CD4-positive, alpha-beta T cell (primary cell): ENCODE measurements at regions not wholly inside any gene's neighbourhood (a gene's known extent, or its start where the extent isn't known, plus 50 kb on each side); places are given as distances from the start of the nearest gene placed in this dataset.

Source experiments
- ATAC-seq: fragments of 200-7000 bp; cut with Tn5 transposase; one replicate; pipeline ENCODE4 v1.10.0; 2022; ENCODE audit warnings: mild to moderate bottlenecking; ENCODE audit not compliant: poor library complexity
- CTCF ChIA-PET: fragments of 350-600 bp; sonication (Branson Sonifier 250); formaldehyde crosslinking; loops from one replicate; lab custom pipeline; 2021; ENCODE audit warnings: antibody characterized with exemption, inconsistent platforms; lab: Charles Lee
- POLR2A ChIA-PET: fragments of 350-600 bp; sonication (Branson Sonifier 250); formaldehyde crosslinking; loops from one replicate; lab custom pipeline; 2021; ENCODE audit warnings: antibody characterized with exemption, inconsistent platforms; lab: Charles Lee
- DNase-seq, 14 experiments: peaks; one replicate each; pipeline ENCODE4 v3.0.0-alpha.2; 2013 to 2020; ENCODE audit warnings: mixed read lengths in 2 of 14
- H3K27ac ChIP-seq, 2 donors: one replicate each; pipeline versions ENCODE4 v1.5.1 to v1.7.0; 2013; ENCODE audit warnings: low read length in 2 of 2, low read depth in 1 of 2, mild to moderate bottlenecking in 1 of 2
- H3K27me3 ChIP-seq, 2 experiments: 1 replicate in 1 of 2; 2 replicates in 1 of 2; pipeline versions ENCODE4 v1.6.1 to v1.7.0; 2013; ENCODE audit warnings: low read length in 2 of 2, control low read depth in 1 of 2, mild to moderate bottlenecking in 1 of 2, moderate library complexity in 1 of 2; ENCODE audit not compliant: insufficient read depth in 2 of 2, control insufficient read depth in 1 of 2
- H3K36me3 ChIP-seq: one replicate; pipeline ENCODE4 v1.6.1; 2013; ENCODE audit warnings: low read length, control low read depth; ENCODE audit not compliant: insufficient read depth
- H3K4me1 ChIP-seq: one replicate; pipeline ENCODE4 v1.6.1; 2013; ENCODE audit warnings: low read length, control low read depth; ENCODE audit not compliant: insufficient read depth
- H3K4me3 ChIP-seq: one replicate; pipeline ENCODE4 v1.5.1; 2013; ENCODE audit warnings: mild to moderate bottlenecking, low read length, moderate library complexity
- H3K9me3 ChIP-seq, 2 experiments: 1 replicate in 1 of 2; 2 replicates in 1 of 2; pipeline versions ENCODE4 v1.6.1 to v1.7.0; 2013; ENCODE audit warnings: low read length in 2 of 2, mild to moderate bottlenecking in 2 of 2, control low read depth in 1 of 2, moderate library complexity in 1 of 2; ENCODE audit not compliant: control insufficient read depth in 1 of 2, insufficient read depth in 1 of 2
- H3K27ac Mint-ChIP-seq: one replicate; pipeline ENCODE4 v1.8.0; 2020; ENCODE audit warnings: mixed read lengths
- H3K27me3 Mint-ChIP-seq: one replicate; pipeline ENCODE4 v1.8.0; 2021; ENCODE audit warnings: mixed read lengths
- H3K36me3 Mint-ChIP-seq: one replicate; pipeline ENCODE4 v1.8.0; 2021; ENCODE audit warnings: low read depth, mixed read lengths
- H3K4me1 Mint-ChIP-seq: one replicate; pipeline ENCODE4 v1.8.0; 2021; ENCODE audit warnings: low read depth, mixed read lengths
- H3K4me3 Mint-ChIP-seq: one replicate; pipeline ENCODE4 v1.8.0; 2020; ENCODE audit warnings: mild to moderate bottlenecking, mixed read lengths
- H3K9me3 Mint-ChIP-seq: one replicate; pipeline ENCODE4 v1.8.0; 2020; ENCODE audit warnings: mixed read lengths
- intact Hi-C, 2 experiments: fragments of 100-400 bp; cut with DNase I in 1 of 2; cut with micrococcal nuclease in 1 of 2; formaldehyde crosslinking; loops; one replicate each; pipeline versions ENCODE4 v1.15.1 to v1.9.0; 2023 to 2025; cut with DNase I, micrococcal nuclease
- TF ChIP-seq, protein P1 (sequence below): fragments of 200-600 bp; IDR thresholded peaks from one replicate; pipeline ENCODE4 v1.8.0; 2022; ENCODE audit warnings: antibody characterized with exemption, mild to moderate bottlenecking

GRCh38 chr9:78400496-78400895 is 103.6 kb downstream of the PSAT1 start:
- Mint-ChIP-seq H3K4me1 (no peaks in the 10 kb centered on the region), H3K4me3 (no peak overlapping the region), H3K27ac (no peak overlapping the region), H3K27me3 (peaks cover 9% of the 10 kb centered on the region), H3K36me3 (no peaks in the 10 kb centered on the region), H3K9me3 (peaks cover 3% of the 10 kb centered on the region)
- ATAC-seq (no peak), DNase-seq (no peak)
- TF ChIP-seq, protein P1, sequence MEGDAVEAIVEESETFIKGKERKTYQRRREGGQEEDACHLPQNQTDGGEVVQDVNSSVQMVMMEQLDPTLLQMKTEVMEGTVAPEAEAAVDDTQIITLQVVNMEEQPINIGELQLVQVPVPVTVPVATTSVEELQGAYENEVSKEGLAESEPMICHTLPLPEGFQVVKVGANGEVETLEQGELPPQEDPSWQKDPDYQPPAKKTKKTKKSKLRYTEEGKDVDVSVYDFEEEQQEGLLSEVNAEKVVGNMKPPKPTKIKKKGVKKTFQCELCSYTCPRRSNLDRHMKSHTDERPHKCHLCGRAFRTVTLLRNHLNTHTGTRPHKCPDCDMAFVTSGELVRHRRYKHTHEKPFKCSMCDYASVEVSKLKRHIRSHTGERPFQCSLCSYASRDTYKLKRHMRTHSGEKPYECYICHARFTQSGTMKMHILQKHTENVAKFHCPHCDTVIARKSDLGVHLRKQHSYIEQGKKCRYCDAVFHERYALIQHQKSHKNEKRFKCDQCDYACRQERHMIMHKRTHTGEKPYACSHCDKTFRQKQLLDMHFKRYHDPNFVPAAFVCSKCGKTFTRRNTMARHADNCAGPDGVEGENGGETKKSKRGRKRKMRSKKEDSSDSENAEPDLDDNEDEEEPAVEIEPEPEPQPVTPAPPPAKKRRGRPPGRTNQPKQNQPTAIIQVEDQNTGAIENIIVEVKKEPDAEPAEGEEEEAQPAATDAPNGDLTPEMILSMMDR, result no peak
- intact Hi-C loops, result no loop called here
- Histone ChIP-seq H3K4me1 (no peaks in the 10 kb centered on the region), H3K27ac (no peak overlapping the region), H3K4me3 (no peak overlapping the region), H3K27me3 (peaks cover 2 to 5% of the 10 kb centered on the region in 2 experiments), H3K36me3 (no peaks in the 10 kb centered on the region), H3K9me3 (peaks cover 0 to 7% of the 10 kb centered on the region in 2 experiments)
- POLR2A ChIA-PET, result no interaction called here
- CTCF ChIA-PET, result no interaction called here

DNA sequence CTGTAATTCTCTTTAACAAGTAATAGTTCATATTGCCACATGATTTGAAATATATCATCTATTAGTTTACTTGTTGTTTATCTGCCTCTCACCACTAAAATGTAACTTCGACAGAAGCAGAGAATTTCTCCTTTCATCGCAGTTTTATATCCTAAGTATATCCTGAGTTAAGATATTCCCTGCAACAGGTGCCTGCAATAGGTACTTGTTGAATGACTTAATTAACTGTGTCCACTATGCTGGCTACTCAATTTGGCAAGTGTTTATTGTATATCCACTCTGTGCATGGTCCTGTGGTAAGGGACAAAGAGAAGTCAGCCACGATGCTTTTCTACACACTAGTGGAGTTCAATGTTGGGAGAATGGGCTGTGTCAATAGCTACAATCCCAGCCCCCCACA is 108.5 kb downstream of the PSAT1 start:
- no peak overlapping the region for H3K27ac ChIP-seq
- TF ChIP-seq, protein P1, result no peak
- Mint-ChIP-seq H3K27me3 (peaks cover 5% of the 10 kb centered on the region), H3K36me3 (no peaks in the 10 kb centered on the region), H3K4me3 (no peak overlapping the region), H3K9me3 (no peaks in the 10 kb centered on the region), H3K4me1 (no peaks in the 10 kb centered on the region), H3K27ac (no peak overlapping the region)
- POLR2A ChIA-PET, result no interaction called here
- ATAC-seq, result no peak
- CTCF ChIA-PET, result no interaction called here
- H3K4me3 ChIP-seq, result no peak overlapping the region
- no peaks in the 10 kb centered on the region for H3K36me3 ChIP-seq
- DNase-seq, result no peak
- peaks cover 0 to 6% of the 10 kb centered on the region in 2 experiments for H3K9me3 ChIP-seq
- intact Hi-C loops, result no loop called here
- no peaks in the 10 kb centered on the region for H3K4me1 ChIP-seq
- H3K27me3 ChIP-seq, result peaks cover 0 to 6% of the 10 kb centered on the region in 2 experiments

DNA sequence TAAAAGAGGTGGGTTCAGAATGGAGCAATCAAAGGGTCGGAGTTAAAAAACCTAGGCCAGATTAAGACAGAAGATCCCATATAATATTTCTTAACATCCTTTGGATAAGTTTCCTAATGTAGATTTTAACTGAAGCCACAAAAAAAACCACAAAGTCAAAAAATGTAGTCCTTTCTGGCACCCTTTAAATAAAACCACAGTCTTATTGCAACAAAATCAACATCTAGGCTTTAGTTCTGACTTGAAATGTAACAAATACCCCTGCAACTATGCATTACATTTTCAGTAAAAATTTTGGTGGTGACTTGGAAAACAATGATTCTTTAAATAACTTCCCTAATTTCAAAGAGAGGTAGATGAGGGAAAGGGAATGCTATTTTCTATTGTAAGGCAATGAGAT is 109.2 kb downstream of the PSAT1 start:
- ChIA-PET CTCF (no interaction called here), POLR2A (no interaction called here)
- Mint-ChIP-seq H3K36me3 (no peaks in the 10 kb centered on the region), H3K27me3 (peaks cover 5% of the 10 kb centered on the region), H3K4me3 (no peak overlapping the region), H3K27ac (no peak overlapping the region), H3K4me1 (no peaks in the 10 kb centered on the region), H3K9me3 (no peaks in the 10 kb centered on the region)
- Histone ChIP-seq H3K27ac (no peak overlapping the region), H3K4me1 (no peaks in the 10 kb centered on the region), H3K36me3 (no peaks in the 10 kb centered on the region), H3K9me3 (peaks cover 0 to 6% of the 10 kb centered on the region in 2 experiments), H3K27me3 (peaks cover 0 to 6% of the 10 kb centered on the region in 2 experiments), H3K4me3 (no peak overlapping the region)
- intact Hi-C loops, result no loop called here
- TF ChIP-seq, protein P1, result no peak
- no peak for DNase-seq
- no peak for ATAC-seq
